Right lobe of liver (tissue), 6 donors: ENCODE measurements at regions not wholly inside any gene's neighbourhood (a gene's known extent, or its start where the extent isn't known, plus 50 kb on each side); places are given as distances from the start of the nearest gene placed in this dataset.
A peak's percentile ranks its signal among the peaks of the same experiment; 100 is the strongest.

ENCODE experiments used
- ATAC-seq, 4 donors: fragments of 200-7000 bp; cut with Tn5 transposase; one replicate each; pipeline ENCODE4 v1.9.1; 2020; ENCODE audit warnings: mild to moderate bottlenecking in 4 of 4, moderate library complexity in 4 of 4
- DNase-seq, 3 donors: peaks; one replicate each; pipeline ENCODE4 v3.0.0-alpha.2; 2020
- H3K27ac ChIP-seq, 3 donors: fragments of 200-600 bp; one replicate each; pipeline ENCODE4 v1.8.0; 2022
- H3K27me3 ChIP-seq, 2 donors: fragments of 200-600 bp; one replicate each; pipeline ENCODE4 v1.8.0; 2022
- H3K36me3 ChIP-seq, 4 donors: fragments of 200-600 bp; sonication (generic) in 1 of 4; one replicate each; pipeline versions ENCODE4 v1.5.1 to v1.8.0; 2017 to 2022; ENCODE audit warnings: control low read depth in 1 of 4
- H3K4me1 ChIP-seq, 4 donors: fragments of 200-600 bp; sonication (generic) in 1 of 4; one replicate each; pipeline versions ENCODE4 v1.5.1 to v1.8.0; 2017 to 2022; ENCODE audit warnings: control low read depth in 1 of 4
- H3K4me3 ChIP-seq, 3 donors: fragments of 200-600 bp; one replicate each; pipeline ENCODE4 v1.8.0; 2022
- H3K9me3 ChIP-seq, 4 donors: fragments of 200-600 bp; sonication (generic) in 1 of 4; one replicate each; pipeline versions ENCODE4 v1.5.1 to v1.8.0; 2017 to 2022; ENCODE audit warnings: control low read depth in 1 of 4
- CTCF ChIP-seq, 4 donors: fragments of 200-600 bp in 3 of 4; fragments of 450-650 bp in 1 of 4; IDR thresholded peaks; one replicate each; pipeline versions ENCODE4 v1.5.1 to v1.8.0; 2016 to 2022; ENCODE audit warnings: antibody characterized with exemption in 4 of 4, mild to moderate bottlenecking in 2 of 4
- POLR2A ChIP-seq: fragments of 450-650 bp; IDR thresholded peaks from one replicate; pipeline ENCODE4 v1.6.1; 2017; ENCODE audit warnings: antibody characterized with exemption, mild to moderate bottlenecking
- WGBS: methylation state at CpG from one replicate; pipeline ENCODE4 v1.1.6; 2018; ENCODE audit warnings: low coverage, low lambda C conversion rate; ENCODE audit not compliant: insufficient coverage; ENCODE audit errors: missing lambda C conversion rate; 5-methylcytosine and 5-hydroxymethylcytosine counted together
- intact Hi-C, 2 donors: fragments of 100-400 bp; cut with DNase I; formaldehyde crosslinking; loops; one replicate each; pipeline versions ENCODE4 v1.11.2 to v1.14.1; 2022
- donor health status: DM: no; HTN: yes; CAD: no.
- donor health status: DM: no; HTN: no; CAD: no.
- donor health status: DM: no; HTN: no; CAD: no.
- donor health status: DM: no; HTN: yes; CAD: no.
- donor health status: DM: no; HTN: yes; CAD: no.

- Histone ChIP-seq H3K27me3 (no peaks in the 10 kb centered on the region), H3K27ac (no peak overlapping the region), H3K9me3 (no peaks in the 10 kb centered on the region), H3K36me3 (no peaks in the 10 kb centered on the region), H3K4me1 (no peaks in the 10 kb centered on the region), H3K4me3 (no peak overlapping the region)
- DNase-seq (no peak), ATAC-seq (peak in 3 of 4 donors; percentile 43 to 55 (median 44))
- intact Hi-C loops, result no loop called here
- 66% methylated on average over 4 of the region's 4 CpGs for WGBS
- TF ChIP-seq POLR2A (no peak), CTCF (IDR thresholded peaks at IDR 0.05) (no peak)
These were observed 287.5 kb downstream of the HLX start for GRCh38 chr1:221166559-221167318.

- ATAC-seq (peak in 1 of 4 donors; percentile 35), DNase-seq (no peak)
- TF ChIP-seq CTCF (IDR thresholded peaks at IDR 0.05) (no peak), POLR2A (no peak)
- Histone ChIP-seq H3K27me3 (no peaks in the 10 kb centered on the region), H3K4me3 (no peak overlapping the region), H3K9me3 (no peaks in the 10 kb centered on the region), H3K36me3 (no peaks in the 10 kb centered on the region), H3K27ac (no peak overlapping the region), H3K4me1 (no peaks in the 10 kb centered on the region)
- 54% methylated on average over 2 of the region's 2 CpGs for WGBS
- intact Hi-C loops, result no loop called here
These were observed 290.2 kb downstream of the HLX start for GRCh38 chr1:221169447-221169889.

- Histone ChIP-seq H3K27me3 (no peaks in the 10 kb centered on the region), H3K4me3 (no peak overlapping the region), H3K36me3 (no peaks in the 10 kb centered on the region), H3K4me1 (no peaks in the 10 kb centered on the region), H3K27ac (no peak overlapping the region), H3K9me3 (no peaks in the 10 kb centered on the region)
- DNase-seq (no peak), ATAC-seq (no peak)
- TF ChIP-seq POLR2A (no peak), CTCF (IDR thresholded peaks at IDR 0.05) (no peak)
- intact Hi-C loops, result no loop called here
These were observed 290.9 kb downstream of the HLX start for GRCh38 chr1:221170171-221170570.

GRCh38 chr1:221171768-221172167, 292.5 kb downstream of the HLX start:
- intact Hi-C loops, result no loop called here
- WGBS, result 66% methylated on average over 2 of the region's 2 CpGs
- ATAC-seq, result no peak

More at GRCh38 chr1:221171768-221172167, 292.5 kb downstream of the HLX start:
- Histone ChIP-seq H3K27me3 (no peaks in the 10 kb centered on the region), H3K4me1 (no peaks in the 10 kb centered on the region), H3K4me3 (no peak overlapping the region), H3K27ac (no peak overlapping the region), H3K36me3 (no peaks in the 10 kb centered on the region), H3K9me3 (no peaks in the 10 kb centered on the region)
- DNase-seq, result no peak
- TF ChIP-seq CTCF (IDR thresholded peaks at IDR 0.05) (no peak), POLR2A (no peak)
